Ishikawa (cell line): ENCODE measurements at regions not wholly inside any gene's neighbourhood (a gene's known extent, or its start where the extent isn't known, plus 50 kb on each side); places are given as distances from the start of the nearest gene placed in this dataset.
A peak's percentile ranks its signal among the peaks of the same experiment; 100 is the strongest.

ENCODE experiments used
- CEBPB ChIP-seq: IDR thresholded peaks from 2 replicates; pipeline ENCODE4 v1.6.1; 2012
- CREB1 ChIP-seq: IDR thresholded peaks from 2 replicates; pipeline ENCODE4 v1.6.1; 2012; ENCODE audit warnings: low read depth
- EGR1 ChIP-seq: IDR thresholded peaks from 2 replicates; pipeline ENCODE4 v1.6.1; 2012
- EP300 ChIP-seq: IDR thresholded peaks from 2 replicates; pipeline ENCODE4 v1.6.1; 2012; ENCODE audit warnings: borderline replicate concordance
- FOXM1 ChIP-seq: IDR thresholded peaks from 2 replicates; pipeline ENCODE4 v1.6.1; 2012; ENCODE audit warnings: low read depth, borderline replicate concordance
- MAX ChIP-seq: IDR thresholded peaks from 2 replicates; pipeline ENCODE4 v1.6.1; 2012
- NFIC ChIP-seq: IDR thresholded peaks from 2 replicates; pipeline ENCODE4 v1.6.1; 2012
- RAD21 ChIP-seq: IDR thresholded peaks from 2 replicates; pipeline ENCODE4 v1.6.1; 2012; ENCODE audit warnings: low read depth
- REST ChIP-seq: IDR thresholded peaks from 2 replicates; pipeline ENCODE4 v1.6.1; 2012; ENCODE audit warnings: low read depth, mild to moderate bottlenecking
- TAF1 ChIP-seq: IDR thresholded peaks from 2 replicates; pipeline ENCODE4 v1.6.1; 2012; ENCODE audit warnings: low read depth, mild to moderate bottlenecking
- TCF12 ChIP-seq: IDR thresholded peaks from 2 replicates; pipeline ENCODE4 v1.6.1; 2012; ENCODE audit warnings: low read depth
- TEAD4 ChIP-seq: IDR thresholded peaks from 2 replicates; pipeline ENCODE4 v1.6.1; 2012
- USF1 ChIP-seq: IDR thresholded peaks from 2 replicates; pipeline ENCODE4 v1.6.1; 2012
- YY1 ChIP-seq: IDR thresholded peaks from 2 replicates; pipeline ENCODE4 v1.6.1; 2012; ENCODE audit warnings: low read depth
- ZBTB7A ChIP-seq: IDR thresholded peaks from 2 replicates; pipeline ENCODE4 v1.6.1; 2012; ENCODE audit warnings: low read depth

DNA sequence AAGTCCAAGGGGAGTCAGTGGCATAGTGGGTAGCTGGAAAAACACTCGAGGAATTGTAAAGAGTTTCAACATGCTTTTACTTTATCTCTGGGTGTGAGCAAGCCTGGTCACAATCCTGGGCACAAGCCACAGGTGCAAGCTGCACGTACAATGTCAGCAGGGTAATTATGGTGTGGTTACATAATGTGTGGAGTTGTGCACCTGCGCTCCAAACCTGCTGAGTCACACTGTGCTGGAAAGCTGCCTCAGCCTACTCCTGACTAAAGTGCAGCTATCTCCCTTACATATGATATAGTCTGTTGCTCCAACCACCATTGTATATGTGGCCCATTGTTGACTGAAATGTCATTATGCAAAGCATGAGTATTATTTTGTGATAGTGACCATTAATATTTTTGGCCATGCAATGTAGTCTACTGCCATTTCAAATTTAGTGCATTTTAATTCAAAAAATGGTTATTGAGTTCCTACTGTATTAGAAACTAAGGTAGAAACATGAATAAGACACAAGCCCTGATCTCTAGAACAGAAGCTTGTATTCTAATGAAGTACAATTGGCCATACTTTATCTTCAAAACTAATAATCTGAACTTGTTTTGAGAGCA, 160.9 kb upstream of the SLC30A5 start:
- TF ChIP-seq YY1 (peak; percentile 68; the same call in 1 of the 2 replicates), USF1 (peak; percentile 46), TEAD4 (no peak)

GRCh38 chr5:68942169-68942568, 151.6 kb upstream of the SLC30A5 start:
- TF ChIP-seq NFIC (no peak), TCF12 (no peak)

DNA sequence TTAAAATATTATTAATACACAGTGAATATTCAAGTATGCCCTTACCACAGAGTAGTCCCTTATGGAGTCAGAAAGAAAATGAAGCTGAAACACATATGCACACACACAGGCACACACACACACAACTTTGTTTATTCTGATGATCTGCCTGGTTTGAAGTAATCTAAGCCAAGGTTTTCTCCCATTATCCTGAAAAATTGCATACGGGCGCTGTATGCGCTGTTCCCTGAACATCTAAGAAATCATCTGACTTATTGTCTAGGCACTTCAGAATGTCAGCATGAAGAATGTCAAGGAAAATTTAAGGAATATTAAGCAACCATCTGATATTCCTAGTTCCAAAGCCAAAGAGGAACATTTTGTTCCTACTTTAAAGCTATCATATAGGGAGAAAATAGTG, 147.1 kb upstream of the SLC30A5 start:
- TF ChIP-seq TCF12 (no peak), ZBTB7A (no peak), EP300 (no peak), YY1 (no peak), MAX (no peak), EGR1 (no peak), USF1 (no peak), TEAD4 (no peak), CEBPB (no peak), FOXM1 (no peak), TAF1 (no peak), REST (no peak), NFIC (no peak), RAD21 (no peak), CREB1 (no peak)

DNA sequence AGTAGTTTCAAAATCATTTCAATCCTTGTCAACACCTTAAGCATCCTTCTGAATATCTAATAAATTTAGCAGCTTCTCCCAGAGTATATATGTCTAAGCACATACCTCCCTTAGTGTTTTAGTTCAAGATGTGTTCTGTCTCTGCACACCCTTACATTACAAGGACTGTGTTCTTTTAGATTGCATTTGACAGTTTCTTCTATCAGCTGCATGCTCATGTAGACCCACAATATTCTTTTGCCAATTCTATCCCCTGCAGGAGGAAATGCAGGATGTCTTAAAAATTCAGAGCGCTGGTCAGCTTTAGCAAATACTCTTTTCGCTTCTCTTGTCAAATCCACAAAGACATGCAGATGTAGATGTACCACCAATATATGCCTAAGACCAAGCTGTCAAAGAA, 145.8 kb upstream of the SLC30A5 start:
- no peak for TF ChIP-seq CEBPB

DNA sequence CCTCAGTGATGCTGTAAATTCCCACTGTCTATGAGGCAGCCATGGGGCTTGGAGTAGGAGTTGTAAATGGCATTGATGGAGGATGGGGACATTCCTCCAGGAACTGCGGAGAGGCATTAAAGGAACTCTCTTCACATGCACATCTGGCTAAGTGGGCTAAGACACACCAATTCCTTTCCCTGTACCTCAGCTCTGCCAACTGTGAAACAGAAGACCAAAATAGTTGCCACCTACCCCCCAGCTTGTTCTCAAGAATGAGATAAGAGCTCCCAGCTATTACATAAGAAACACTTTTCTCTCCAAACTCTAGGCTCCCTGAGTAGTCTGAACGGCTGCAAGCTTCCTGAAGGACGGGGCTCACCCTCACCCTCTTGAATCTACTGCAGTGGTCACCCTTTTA, 144.6 kb upstream of the SLC30A5 start:
- TF ChIP-seq CREB1 = no peak
- TF ChIP-seq USF1 = no peak
- TF ChIP-seq MAX = no peak
- TF ChIP-seq REST = no peak
- TF ChIP-seq RAD21 = no peak
- no peak for TF ChIP-seq YY1
- no peak for TF ChIP-seq CEBPB
- TF ChIP-seq ZBTB7A = no peak
- no peak for TF ChIP-seq EP300
- no peak for TF ChIP-seq TCF12
- TF ChIP-seq FOXM1 = no peak
- no peak for TF ChIP-seq TEAD4

- TF ChIP-seq USF1 (no peak), CREB1 (no peak), RAD21 (no peak)
Measured at GRCh38 chr5:68949711-68950110, 144.1 kb upstream of the SLC30A5 start.

- TF ChIP-seq ZBTB7A (no peak), REST (no peak), CEBPB (no peak), TCF12 (no peak), USF1 (no peak), TEAD4 (no peak), NFIC (no peak), CREB1 (no peak), EP300 (no peak), YY1 (no peak), RAD21 (no peak), MAX (no peak), EGR1 (no peak)
Measured at GRCh38 chr5:68950125-68950524, 143.7 kb upstream of the SLC30A5 start.
